ENCODE measurements at regions not wholly inside any gene's neighbourhood (a gene's known extent, or its start where the extent isn't known, plus 50 kb on each side); places are given as distances from the start of the nearest gene placed in this dataset.

- no peaks in the 10 kb centered on the region for H3K79me2 ChIP-seq (ENCODE audit: insufficient read depth, low read length)
- H2AFZ ChIP-seq (ENCODE audit: low read depth, low read length, severe bottlenecking) = no peak overlapping the region
- H3F3A ChIP-seq (ENCODE audit: insufficient read depth) = no peaks in the 10 kb centered on the region
- no peaks in the 10 kb centered on the region for H3K9me3 ChIP-seq (ENCODE audit: insufficient read depth, low read length)
- H3K4me2 ChIP-seq (ENCODE audit: low read depth, low read length, poor library complexity, severe bottlenecking) = no peak overlapping the region
- no peaks in the 10 kb centered on the region for H4K20me1 ChIP-seq (ENCODE audit: low read depth, low read length)
- H3K36me3 ChIP-seq (ENCODE audit: low read length) = no peaks in the 10 kb centered on the region
- no peak overlapping the region for H3K27ac ChIP-seq (ENCODE audit: low read depth, low read length)
- H3K9me2 ChIP-seq (replicated peaks; ENCODE audit: insufficient read depth, low read length) = no peaks in the 10 kb centered on the region
- no peak for TF ChIP-seq CTCF (IDR thresholded peaks at IDR 0.05; ENCODE audit: insufficient read depth, low read length, poor library complexity, severe bottlenecking)
- TF ChIP-seq EZH2phosphoT487 (conservative IDR thresholded peaks at IDR 0.05; ENCODE audit: low read length) = no peak
- H3K9ac ChIP-seq (ENCODE audit: low read length) = no peak overlapping the region
- H3K27me3 ChIP-seq (ENCODE audit: low read length) = no peaks in the 10 kb centered on the region
- no peak overlapping the region for H3K4me3 ChIP-seq (ENCODE audit: insufficient read depth, low read length, poor library complexity, severe bottlenecking)
Measured at GRCh38 chr2:187263675-187264560, 184.1 kb downstream of the CALCRL start.

GRCh38 chr2:187261705-187262104, 186.3 kb downstream of the CALCRL start:
- Histone ChIP-seq H4K20me1 (ENCODE audit: low read depth, low read length) (no peaks in the 10 kb centered on the region), H3K36me3 (ENCODE audit: low read length) (no peaks in the 10 kb centered on the region), H3K4me3 (ENCODE audit: insufficient read depth, low read length, poor library complexity, severe bottlenecking) (no peak overlapping the region), H3K27me3 (ENCODE audit: low read length) (no peaks in the 10 kb centered on the region), H3K79me2 (ENCODE audit: insufficient read depth, low read length) (no peaks in the 10 kb centered on the region), H3K9ac (ENCODE audit: low read length) (no peak overlapping the region), H3K27ac (ENCODE audit: low read depth, low read length) (no peak overlapping the region), H3K9me3 (ENCODE audit: insufficient read depth, low read length) (no peaks in the 10 kb centered on the region), H3K9me2 (replicated peaks; ENCODE audit: insufficient read depth, low read length) (no peaks in the 10 kb centered on the region), H3F3A (ENCODE audit: insufficient read depth) (no peaks in the 10 kb centered on the region), H3K4me2 (ENCODE audit: low read depth, low read length, poor library complexity, severe bottlenecking) (no peak overlapping the region), H2AFZ (ENCODE audit: low read depth, low read length, severe bottlenecking) (no peak overlapping the region)
- no peak for TF ChIP-seq CTCF (IDR thresholded peaks at IDR 0.05; ENCODE audit: insufficient read depth, low read length, poor library complexity, severe bottlenecking)
- no peak for TF ChIP-seq EZH2phosphoT487 (conservative IDR thresholded peaks at IDR 0.05; ENCODE audit: low read length)

GRCh38 chr2:187252063-187252462, 196.0 kb downstream of the CALCRL start:
- no peaks in the 10 kb centered on the region for H3K36me3 ChIP-seq (ENCODE audit: low read length)
- no peak overlapping the region for H3K4me2 ChIP-seq (ENCODE audit: low read depth, low read length, poor library complexity, severe bottlenecking)
- no peaks in the 10 kb centered on the region for H3F3A ChIP-seq (ENCODE audit: insufficient read depth)
- TF ChIP-seq CTCF (IDR thresholded peaks at IDR 0.05; ENCODE audit: insufficient read depth, low read length, poor library complexity, severe bottlenecking) (no peak), EZH2phosphoT487 (conservative IDR thresholded peaks at IDR 0.05; ENCODE audit: low read length) (no peak)
- no peaks in the 10 kb centered on the region for H3K79me2 ChIP-seq (ENCODE audit: insufficient read depth, low read length)
- H3K9ac ChIP-seq (ENCODE audit: low read length) = no peak overlapping the region
- no peak overlapping the region for H3K27ac ChIP-seq (ENCODE audit: low read depth, low read length)
- H3K9me2 ChIP-seq (replicated peaks; ENCODE audit: insufficient read depth, low read length) = no peaks in the 10 kb centered on the region
- H3K9me3 ChIP-seq (ENCODE audit: insufficient read depth, low read length) = no peaks in the 10 kb centered on the region
- H4K20me1 ChIP-seq (ENCODE audit: low read depth, low read length) = no peaks in the 10 kb centered on the region
- H3K27me3 ChIP-seq (ENCODE audit: low read length) = no peaks in the 10 kb centered on the region
- H3K4me3 ChIP-seq (ENCODE audit: insufficient read depth, low read length, poor library complexity, severe bottlenecking) = no peak overlapping the region
- H2AFZ ChIP-seq (ENCODE audit: low read depth, low read length, severe bottlenecking) = no peak overlapping the region
